GM21576 (cell line): ENCODE measurements at regions not wholly inside any gene's neighbourhood (a gene's known extent, or its start where the extent isn't known, plus 50 kb on each side); places are given as distances from the start of the nearest gene placed in this dataset.
"Not testable (repeated sequence)": the region's sequence is repeated elsewhere in the genome, so short reads cannot be mapped to it uniquely, and the experiment has no call there.

Experiments used
- ATAC-seq: cut with Tn5 transposase; IDR thresholded peaks from one replicate; pipeline ENCODE4 v1.9.1; 2021; ENCODE audit warnings: mild to moderate bottlenecking, moderate library complexity; ENCODE audit not compliant: unreplicated experiment

- not testable (repeated sequence) for ATAC-seq
These were observed 487.8 kb upstream of the TMEFF2 start for GRCh38 chr2:192682511-192682910.

GRCh38 chr2:192675681-192676080, 480.9 kb upstream of the TMEFF2 start:
- no peak for ATAC-seq

GRCh38 chr2:192669505-192670091, 474.9 kb upstream of the TMEFF2 start:
- ATAC-seq = no peak

GRCh38 chr2:192660555-192660954, 465.8 kb upstream of the TMEFF2 start:
- ATAC-seq = not testable (repeated sequence)

GRCh38 chr2:192657362-192657761, 462.6 kb upstream of the TMEFF2 start:
- no peak for ATAC-seq

- ATAC-seq = no peak
These were observed 461.2 kb upstream of the TMEFF2 start for GRCh38 chr2:192655916-192656315.

GRCh38 chr2:192645811-192646598, 451.3 kb upstream of the TMEFF2 start:
- no peak for ATAC-seq

GRCh38 chr2:192634557-192634956, 439.8 kb upstream of the TMEFF2 start:
- no peak for ATAC-seq

- no peak for ATAC-seq
These were observed 433.3 kb upstream of the TMEFF2 start for GRCh38 chr2:192628017-192628416.

- no peak for ATAC-seq
These were observed 420.4 kb upstream of the TMEFF2 start for GRCh38 chr2:192615105-192615504.

- no peak for ATAC-seq
These were observed 409.6 kb upstream of the TMEFF2 start for GRCh38 chr2:192604295-192604694.

GRCh38 chr2:192598649-192599048, 403.9 kb upstream of the TMEFF2 start:
- ATAC-seq = not testable (repeated sequence)

GRCh38 chr2:192593561-192593960, 398.8 kb upstream of the TMEFF2 start:
- ATAC-seq = no peak

- no peak for ATAC-seq
These were observed 396.9 kb upstream of the TMEFF2 start for GRCh38 chr2:192591617-192592016.

GRCh38 chr2:192585418-192585817, 390.7 kb upstream of the TMEFF2 start:
- ATAC-seq = no peak

GRCh38 chr2:192584976-192585375, 390.2 kb upstream of the TMEFF2 start:
- no peak for ATAC-seq

- ATAC-seq = no peak
These were observed 385.4 kb upstream of the TMEFF2 start for GRCh38 chr2:192579965-192580700.

- ATAC-seq = no peak
These were observed 384.0 kb upstream of the TMEFF2 start for GRCh38 chr2:192578780-192579179.

- no peak for ATAC-seq
These were observed 383.0 kb upstream of the TMEFF2 start for GRCh38 chr2:192577706-192578105.

GRCh38 chr2:192574552-192574951, 379.8 kb upstream of the TMEFF2 start:
- ATAC-seq = no peak

GRCh38 chr2:192571636-192572035, 376.9 kb upstream of the TMEFF2 start:
- no peak for ATAC-seq

- ATAC-seq = no peak
These were observed 376.1 kb upstream of the TMEFF2 start for GRCh38 chr2:192570788-192571187.
